Kidney epithelial cell (primary cell): ENCODE measurements at regions not wholly inside any gene's neighbourhood (a gene's known extent, or its start where the extent isn't known, plus 50 kb on each side); places are given as distances from the start of the nearest gene placed in this dataset.

Experiments
- DNase-seq: peaks from one replicate; pipeline ENCODE4 v3.0.0-alpha.2; 2010; ENCODE audit warnings: low read depth
- H3K27me3 ChIP-seq: 2 replicates; pipeline ENCODE4 v1.6.0; 2011; ENCODE audit warnings: low read length; ENCODE audit not compliant: control insufficient read depth, insufficient read depth
- H3K36me3 ChIP-seq: 2 replicates; pipeline ENCODE4 v1.5.1; 2011; ENCODE audit warnings: low read length; ENCODE audit not compliant: control insufficient read depth, insufficient read depth
- H3K4me3 ChIP-seq: 2 replicates; pipeline ENCODE4 v1.5.1; 2011; ENCODE audit warnings: low read depth, mild to moderate bottlenecking, control low read depth, low read length
- TF ChIP-seq, protein P1 (sequence below): IDR thresholded peaks from 2 replicates; pipeline ENCODE4 v1.5.1; 2011; ENCODE audit warnings: mild to moderate bottlenecking, moderate library complexity, low read length, control low read depth, inconsistent platforms; ENCODE audit not compliant: insufficient read depth, poor library complexity, severe bottlenecking

DNA sequence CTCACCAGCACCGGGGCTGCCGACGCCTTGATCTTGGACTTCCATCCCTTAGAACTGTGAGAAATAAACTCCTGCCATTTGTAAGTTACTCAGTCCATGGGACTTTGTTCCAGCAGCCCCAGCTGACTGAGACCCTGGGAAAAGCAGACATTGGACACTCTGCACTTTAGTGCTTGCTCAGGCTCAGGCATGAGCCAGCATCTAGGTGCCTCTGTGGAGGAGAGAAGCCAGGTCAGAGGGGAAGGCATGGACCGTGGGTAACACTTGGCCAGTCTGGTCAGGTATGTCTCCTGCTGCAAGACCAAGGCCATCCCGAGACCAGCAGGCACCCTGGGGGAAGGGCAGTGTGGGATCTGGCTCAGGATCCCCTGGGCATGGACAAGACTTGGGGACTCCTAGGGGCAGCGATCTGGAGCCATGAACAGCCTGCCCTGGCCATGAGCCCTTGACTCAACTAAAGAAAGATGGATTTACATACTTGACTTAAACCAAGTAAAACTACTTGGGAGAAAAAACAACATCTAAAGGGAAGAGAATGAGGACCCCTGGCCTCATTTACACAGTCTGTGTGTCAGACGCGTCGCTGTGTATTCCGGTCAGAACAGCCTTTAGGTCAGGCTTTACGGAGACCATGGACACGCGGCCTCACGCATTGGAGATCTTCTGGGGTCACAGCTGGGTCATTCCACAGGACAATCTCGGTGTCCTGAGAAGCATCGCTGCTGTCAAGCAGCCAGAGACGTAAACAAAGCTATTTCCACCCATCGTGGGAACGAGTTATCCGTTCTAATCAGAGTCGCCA lies 497.1 kb downstream of the BRD1 start:
- DNase-seq: no peak
- TF ChIP-seq, protein P1, sequence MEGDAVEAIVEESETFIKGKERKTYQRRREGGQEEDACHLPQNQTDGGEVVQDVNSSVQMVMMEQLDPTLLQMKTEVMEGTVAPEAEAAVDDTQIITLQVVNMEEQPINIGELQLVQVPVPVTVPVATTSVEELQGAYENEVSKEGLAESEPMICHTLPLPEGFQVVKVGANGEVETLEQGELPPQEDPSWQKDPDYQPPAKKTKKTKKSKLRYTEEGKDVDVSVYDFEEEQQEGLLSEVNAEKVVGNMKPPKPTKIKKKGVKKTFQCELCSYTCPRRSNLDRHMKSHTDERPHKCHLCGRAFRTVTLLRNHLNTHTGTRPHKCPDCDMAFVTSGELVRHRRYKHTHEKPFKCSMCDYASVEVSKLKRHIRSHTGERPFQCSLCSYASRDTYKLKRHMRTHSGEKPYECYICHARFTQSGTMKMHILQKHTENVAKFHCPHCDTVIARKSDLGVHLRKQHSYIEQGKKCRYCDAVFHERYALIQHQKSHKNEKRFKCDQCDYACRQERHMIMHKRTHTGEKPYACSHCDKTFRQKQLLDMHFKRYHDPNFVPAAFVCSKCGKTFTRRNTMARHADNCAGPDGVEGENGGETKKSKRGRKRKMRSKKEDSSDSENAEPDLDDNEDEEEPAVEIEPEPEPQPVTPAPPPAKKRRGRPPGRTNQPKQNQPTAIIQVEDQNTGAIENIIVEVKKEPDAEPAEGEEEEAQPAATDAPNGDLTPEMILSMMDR: no peak

DNA sequence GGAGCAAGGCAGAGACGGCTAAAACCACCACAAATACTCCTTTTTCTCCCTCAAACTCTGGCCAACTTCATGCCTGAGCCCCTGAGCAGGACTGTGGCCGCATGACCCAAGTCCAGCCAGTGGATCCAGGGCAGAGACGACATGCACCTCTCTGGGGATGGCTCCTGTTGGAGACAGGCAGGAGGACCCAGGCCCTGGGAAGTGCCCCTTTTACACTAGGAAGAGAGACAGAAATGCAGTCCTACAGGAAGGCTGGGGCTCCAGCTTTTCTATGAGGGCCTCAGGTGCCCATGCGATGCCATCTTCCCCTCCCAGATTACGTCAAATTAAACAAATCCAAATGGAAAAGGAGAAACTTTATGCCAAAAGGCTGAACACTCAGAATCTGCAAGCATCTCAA lies 498.0 kb downstream of the BRD1 start:
- TF ChIP-seq, protein P1: no peak
- H3K27me3 ChIP-seq: no peaks in the 10 kb centered on the region
- DNase-seq: no peak
- H3K4me3 ChIP-seq: no peak overlapping the region
- no peaks in the 10 kb centered on the region for H3K36me3 ChIP-seq

More for the DNA sequence above, 497.1 kb downstream of the BRD1 start:
- Histone ChIP-seq H3K27me3 (no peaks in the 10 kb centered on the region), H3K4me3 (no peak overlapping the region), H3K36me3 (no peaks in the 10 kb centered on the region)

DNA sequence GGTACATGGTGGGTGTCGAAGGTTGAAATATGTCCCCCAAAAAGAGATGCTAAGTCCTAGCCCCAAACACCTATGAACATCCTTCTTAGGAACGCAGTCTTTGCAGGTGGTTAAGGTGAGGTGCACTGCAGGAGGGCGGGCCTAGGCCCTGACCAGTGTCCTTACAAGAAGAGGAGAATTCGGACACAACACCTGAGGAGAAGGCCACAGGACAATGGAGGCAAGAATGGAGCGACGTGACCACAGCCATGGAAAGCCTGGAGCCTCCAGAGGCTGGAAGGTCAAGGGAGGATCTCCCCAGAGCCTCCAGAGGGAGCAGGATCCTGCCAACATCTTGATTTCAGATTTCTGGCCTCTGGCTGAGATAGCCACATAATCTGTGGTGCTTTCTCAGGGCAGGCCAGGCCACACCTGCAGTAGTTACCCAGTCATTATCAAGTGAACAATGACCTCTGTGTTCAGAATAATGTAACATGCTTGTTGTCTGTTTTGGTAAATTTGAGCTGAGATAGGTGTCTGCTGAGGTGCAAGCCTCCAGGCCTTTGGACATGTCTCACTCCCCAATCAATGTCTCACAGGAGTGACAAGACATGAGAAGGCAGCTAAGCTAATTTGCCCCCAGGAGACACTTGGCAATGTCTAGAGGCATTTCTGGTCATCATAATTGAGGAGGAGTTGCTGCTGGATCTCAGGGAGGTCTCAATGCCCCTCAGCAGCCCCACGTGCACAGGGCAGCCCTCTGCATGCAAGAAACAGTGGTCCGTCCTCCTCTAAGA lies 498.9 kb downstream of the BRD1 start:
- H3K27me3 ChIP-seq: no peaks in the 10 kb centered on the region
- TF ChIP-seq, protein P1: no peak
- no peak overlapping the region for H3K4me3 ChIP-seq
- DNase-seq: no peak
- no peaks in the 10 kb centered on the region for H3K36me3 ChIP-seq

DNA sequence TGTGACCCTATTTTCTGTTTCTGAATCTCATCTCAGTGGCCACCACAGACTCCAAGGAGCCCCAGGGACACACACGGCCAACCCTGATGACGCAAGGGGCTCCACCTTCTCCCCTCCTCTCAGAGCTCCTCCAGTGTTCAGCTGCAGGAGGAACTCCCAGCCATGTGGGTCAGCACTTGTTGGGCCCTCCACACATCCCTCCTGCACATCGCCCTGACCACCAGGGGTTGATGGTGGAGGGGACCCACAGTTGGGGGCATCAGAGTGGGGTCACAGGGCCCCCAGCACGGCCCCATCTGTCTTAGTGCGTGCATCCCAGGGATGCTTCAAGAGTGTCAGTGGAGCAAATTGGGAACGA lies 499.6 kb downstream of the BRD1 start:
- Histone ChIP-seq H3K4me3 (no peak overlapping the region), H3K36me3 (no peaks in the 10 kb centered on the region), H3K27me3 (no peaks in the 10 kb centered on the region)
- TF ChIP-seq, protein P1: no peak
- DNase-seq: no peak

DNA sequence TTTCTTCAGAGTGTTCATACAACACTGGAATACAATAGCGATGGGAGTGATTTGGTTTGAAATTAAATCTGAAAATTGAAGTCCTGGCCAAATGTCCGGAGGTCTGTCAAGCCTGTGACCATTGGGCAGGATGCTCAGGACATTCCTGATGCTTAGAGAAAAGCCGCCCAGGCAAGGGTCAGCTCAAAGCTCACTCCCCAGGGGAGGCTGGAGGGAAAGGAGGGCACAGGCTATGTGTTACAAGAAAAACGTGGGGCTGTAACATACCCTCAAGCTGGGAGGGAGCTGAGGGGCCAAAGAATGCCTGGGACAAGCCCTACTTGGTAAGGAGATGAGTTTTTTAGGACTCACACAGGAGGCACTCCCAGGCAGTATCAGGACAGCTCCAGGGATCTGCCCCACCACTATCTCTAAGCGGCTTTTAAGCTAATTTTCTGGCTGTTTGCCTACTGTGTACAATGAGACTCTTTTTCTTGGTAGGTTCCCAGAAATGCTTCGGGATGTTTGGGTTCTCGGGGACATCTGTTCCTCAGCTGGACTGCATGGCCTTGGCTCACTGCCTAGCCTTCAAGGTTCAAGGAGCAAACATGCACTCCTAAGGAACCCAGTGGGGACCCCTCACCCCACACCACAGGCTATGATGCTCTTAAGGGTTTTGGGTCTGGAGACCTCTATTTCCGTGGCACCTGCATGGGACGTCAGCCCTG lies 500.1 kb downstream of the BRD1 start:
- TF ChIP-seq, protein P1: no peak
- DNase-seq: no peak
- no peak overlapping the region for H3K4me3 ChIP-seq
- H3K36me3 ChIP-seq: no peaks in the 10 kb centered on the region
- no peaks in the 10 kb centered on the region for H3K27me3 ChIP-seq
